GM12874 (cell line): ENCODE measurements at regions not wholly inside any gene's neighbourhood (a gene's known extent, or its start where the extent isn't known, plus 50 kb on each side); places are given as distances from the start of the nearest gene placed in this dataset.

Experiments
- TF ChIP-seq, protein P1 (sequence below): IDR thresholded peaks from 2 replicates; pipeline ENCODE4 v1.5.1; 2011; ENCODE audit warnings: low read depth, mild to moderate bottlenecking, control low read depth, low read length, moderate library complexity; ENCODE audit not compliant: insufficient read depth

DNA sequence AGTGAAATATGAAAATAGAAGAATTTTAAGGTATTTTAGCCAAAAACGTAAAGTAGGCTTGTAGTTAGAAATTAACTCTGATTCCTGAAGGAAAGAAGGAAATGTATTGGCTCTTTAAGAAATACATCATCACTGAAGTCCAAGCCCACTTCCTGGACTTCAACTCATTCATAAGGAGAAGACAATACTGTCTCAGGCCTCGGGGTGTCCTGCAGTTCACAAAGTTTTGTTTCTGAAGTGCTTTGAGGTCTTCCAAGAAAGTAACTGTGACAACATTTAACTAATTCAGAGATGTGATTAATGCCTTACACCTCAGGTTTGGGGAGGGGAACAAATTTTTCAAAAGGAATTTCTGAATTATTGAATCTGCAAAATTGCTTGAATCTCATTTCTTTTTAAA lies 65.8 kb upstream of the STARD13 start:
- TF ChIP-seq, protein P1, sequence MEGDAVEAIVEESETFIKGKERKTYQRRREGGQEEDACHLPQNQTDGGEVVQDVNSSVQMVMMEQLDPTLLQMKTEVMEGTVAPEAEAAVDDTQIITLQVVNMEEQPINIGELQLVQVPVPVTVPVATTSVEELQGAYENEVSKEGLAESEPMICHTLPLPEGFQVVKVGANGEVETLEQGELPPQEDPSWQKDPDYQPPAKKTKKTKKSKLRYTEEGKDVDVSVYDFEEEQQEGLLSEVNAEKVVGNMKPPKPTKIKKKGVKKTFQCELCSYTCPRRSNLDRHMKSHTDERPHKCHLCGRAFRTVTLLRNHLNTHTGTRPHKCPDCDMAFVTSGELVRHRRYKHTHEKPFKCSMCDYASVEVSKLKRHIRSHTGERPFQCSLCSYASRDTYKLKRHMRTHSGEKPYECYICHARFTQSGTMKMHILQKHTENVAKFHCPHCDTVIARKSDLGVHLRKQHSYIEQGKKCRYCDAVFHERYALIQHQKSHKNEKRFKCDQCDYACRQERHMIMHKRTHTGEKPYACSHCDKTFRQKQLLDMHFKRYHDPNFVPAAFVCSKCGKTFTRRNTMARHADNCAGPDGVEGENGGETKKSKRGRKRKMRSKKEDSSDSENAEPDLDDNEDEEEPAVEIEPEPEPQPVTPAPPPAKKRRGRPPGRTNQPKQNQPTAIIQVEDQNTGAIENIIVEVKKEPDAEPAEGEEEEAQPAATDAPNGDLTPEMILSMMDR, result no peak

DNA sequence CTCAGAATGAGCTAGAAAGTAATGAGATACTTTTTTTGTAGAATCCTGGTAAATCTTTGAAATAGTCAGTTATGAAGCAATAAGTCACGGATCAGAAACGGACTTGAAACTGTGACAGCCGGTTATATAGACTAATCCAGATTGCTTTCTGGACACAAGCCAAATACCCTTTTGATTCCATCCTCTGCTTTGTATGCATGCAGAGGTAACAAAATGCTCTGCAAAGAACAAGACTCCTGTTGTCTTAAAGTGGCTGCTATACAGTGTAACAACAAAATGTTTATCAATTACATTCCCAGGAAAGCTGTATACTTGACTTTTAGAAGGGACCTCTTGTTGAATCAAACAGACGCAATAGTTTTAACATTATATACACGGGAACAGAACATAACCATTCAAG lies 66.5 kb upstream of the STARD13 start:
- TF ChIP-seq, protein P1, result no peak

DNA sequence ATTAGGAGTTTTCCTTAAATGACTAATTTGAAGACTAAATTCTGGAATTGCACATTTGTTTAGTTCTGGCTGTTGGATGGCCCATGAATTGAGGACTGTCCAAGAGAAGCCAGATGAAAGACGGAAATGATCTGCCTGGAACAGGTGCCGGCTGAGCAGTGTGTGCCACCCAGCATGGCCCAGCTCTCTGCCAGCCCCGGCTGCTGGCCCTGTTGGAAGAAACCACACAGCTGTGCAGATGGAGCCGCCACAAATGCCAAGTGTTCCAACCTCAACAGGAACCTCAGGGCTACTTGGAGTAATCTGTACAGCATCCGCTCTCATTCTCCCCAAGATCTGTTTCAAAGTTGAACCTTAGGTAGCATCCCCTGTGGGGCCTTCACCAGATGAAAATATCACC lies 67.0 kb upstream of the STARD13 start:
- TF ChIP-seq, protein P1, result no peak

DNA sequence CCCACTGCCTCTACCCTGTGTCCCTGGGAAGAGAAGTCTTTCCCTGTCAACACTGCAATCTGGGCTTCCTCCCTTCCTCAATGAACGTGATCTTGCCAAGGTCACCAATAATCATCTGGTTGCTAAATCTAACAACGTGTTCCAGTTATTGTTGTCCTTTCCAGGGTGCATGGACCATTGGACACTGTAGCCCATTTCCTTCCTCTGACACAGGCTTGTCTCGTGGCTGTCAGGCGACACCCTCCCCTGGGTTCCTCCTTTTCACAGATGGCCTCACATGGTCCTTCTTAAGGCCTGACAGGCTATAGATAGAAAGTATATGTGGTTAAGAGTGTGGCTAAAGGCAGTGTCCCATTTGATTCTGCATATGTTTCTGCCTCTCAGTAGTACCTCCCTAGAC lies 67.7 kb upstream of the STARD13 start:
- TF ChIP-seq, protein P1, result no peak

DNA sequence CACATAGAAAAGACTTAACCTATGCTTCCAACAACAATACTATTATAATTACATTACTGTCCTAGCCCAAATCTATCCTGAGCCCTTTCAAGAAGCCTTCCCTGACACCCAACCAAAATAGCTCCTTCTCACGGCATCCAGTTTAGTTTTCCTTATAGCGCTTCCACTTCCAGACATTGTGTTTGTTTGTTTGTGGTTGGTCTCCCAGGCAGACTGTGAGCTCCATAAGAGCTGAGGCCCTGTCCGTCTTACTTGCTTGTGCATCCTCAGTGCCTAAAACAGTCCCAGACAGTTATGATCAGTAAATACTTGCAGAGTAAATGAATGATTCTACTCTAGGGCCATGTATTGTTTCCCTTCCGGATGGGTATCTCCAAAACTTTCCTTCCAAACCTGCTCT lies 68.1 kb upstream of the STARD13 start:
- TF ChIP-seq, protein P1, result no peak

DNA sequence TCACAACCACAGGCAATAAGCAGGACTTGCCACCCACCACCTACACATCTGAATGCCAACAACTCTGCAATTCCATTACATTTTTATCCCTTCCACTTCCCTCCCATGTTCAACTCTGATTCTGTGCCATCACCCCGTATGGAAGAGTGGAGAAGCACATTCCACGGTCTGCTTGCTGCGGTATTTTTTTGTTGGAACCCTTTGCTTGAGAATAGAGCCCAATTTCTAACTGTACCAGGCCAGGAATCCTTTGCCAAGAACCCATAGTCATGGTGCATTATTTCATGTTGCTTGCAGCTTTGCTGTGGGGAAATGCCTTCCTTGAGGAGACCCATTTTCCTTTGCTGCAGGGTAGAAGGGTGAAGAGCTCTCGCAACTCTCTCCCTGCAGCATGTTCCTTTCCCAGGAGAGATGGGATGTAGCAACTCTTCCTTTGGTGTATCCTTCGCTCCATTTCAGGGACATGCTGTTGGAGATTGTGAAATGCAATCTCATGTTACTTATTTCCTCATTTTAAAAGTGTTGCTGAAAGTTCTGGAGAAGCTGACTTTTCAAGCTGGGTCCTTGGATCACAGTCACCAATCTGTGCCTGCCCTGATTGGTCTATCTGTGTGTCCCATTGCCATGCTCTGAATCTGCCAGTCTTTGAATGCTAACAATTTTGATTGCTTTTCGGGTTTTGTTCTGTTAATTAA lies 69.8 kb upstream of the STARD13 start:
- TF ChIP-seq, protein P1, result no peak

DNA sequence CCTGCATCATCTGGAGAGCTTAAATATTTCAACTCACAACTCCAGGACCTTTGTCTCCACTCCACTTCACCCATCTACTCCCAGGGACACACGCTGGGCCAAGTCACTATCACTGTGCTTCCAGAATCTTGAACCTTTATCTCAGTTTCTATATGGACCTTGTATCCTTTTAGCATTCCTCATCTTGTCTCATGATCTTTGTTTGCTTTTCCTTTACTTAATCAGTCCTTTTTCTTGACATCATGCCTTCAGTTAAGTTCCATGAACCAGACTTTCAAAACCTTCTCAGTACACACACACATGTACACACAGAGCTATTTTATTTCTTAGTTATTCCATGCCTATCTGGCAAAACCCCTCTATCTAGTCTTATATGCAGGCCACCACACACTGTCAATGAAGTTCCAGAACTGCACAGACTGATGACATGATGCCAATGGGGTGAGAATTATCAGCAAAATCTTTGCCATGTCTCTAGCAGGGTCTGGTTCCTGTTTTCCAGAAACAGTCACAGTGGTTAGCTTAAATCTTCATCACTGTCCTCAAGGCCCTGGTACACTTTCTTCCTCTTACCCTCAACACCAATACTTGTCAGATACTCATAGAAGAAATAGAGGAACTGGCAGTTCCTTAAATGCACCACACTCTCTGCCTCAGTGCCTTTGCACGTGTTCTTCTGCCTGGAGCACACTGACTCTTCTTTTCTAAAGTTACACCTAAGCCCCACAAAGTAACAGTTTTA lies 77.6 kb upstream of the STARD13 start:
- TF ChIP-seq, protein P1, result no peak
